GM18499 (cell line): ENCODE measurements at regions not wholly inside any gene's neighbourhood (a gene's known extent, or its start where the extent isn't known, plus 50 kb on each side); places are given as distances from the start of the nearest gene placed in this dataset.

Source experiments
- ATAC-seq: cut with Tn5 transposase; IDR thresholded peaks from one replicate; pipeline ENCODE4 v1.9.1; 2021; ENCODE audit warnings: moderate number of reproducible peaks; ENCODE audit not compliant: insufficient read depth, unreplicated experiment

- ATAC-seq = no peak
These were observed 314.5 kb upstream of the TLE4 start for GRCh38 chr9:79257228-79257781.

GRCh38 chr9:79257790-79258351, 313.9 kb upstream of the TLE4 start:
- no peak for ATAC-seq

- no peak for ATAC-seq
These were observed 311.9 kb upstream of the TLE4 start for GRCh38 chr9:79259858-79260257.

GRCh38 chr9:79263628-79264027, 308.1 kb upstream of the TLE4 start:
- ATAC-seq = no peak

GRCh38 chr9:79264041-79264440, 307.7 kb upstream of the TLE4 start:
- ATAC-seq = no peak

GRCh38 chr9:79264511-79265355, 307.0 kb upstream of the TLE4 start:
- no peak for ATAC-seq

- ATAC-seq = no peak
These were observed 304.8 kb upstream of the TLE4 start for GRCh38 chr9:79266986-79267385.

- no peak for ATAC-seq
These were observed 303.0 kb upstream of the TLE4 start for GRCh38 chr9:79268806-79269205.

GRCh38 chr9:79273311-79273710, 298.5 kb upstream of the TLE4 start:
- no peak for ATAC-seq

GRCh38 chr9:79279356-79279755, 292.4 kb upstream of the TLE4 start:
- no peak for ATAC-seq

- no peak for ATAC-seq
These were observed 291.1 kb upstream of the TLE4 start for GRCh38 chr9:79280691-79281090.

GRCh38 chr9:79284081-79284480, 287.7 kb upstream of the TLE4 start:
- no peak for ATAC-seq

GRCh38 chr9:79286992-79287707, 284.6 kb upstream of the TLE4 start:
- ATAC-seq = no peak

GRCh38 chr9:79287708-79288290, 284.0 kb upstream of the TLE4 start:
- no peak for ATAC-seq

GRCh38 chr9:79289856-79290255, 281.9 kb upstream of the TLE4 start:
- ATAC-seq = no peak

GRCh38 chr9:79292731-79293280, 279.0 kb upstream of the TLE4 start:
- no peak for ATAC-seq

- no peak for ATAC-seq
These were observed 271.7 kb upstream of the TLE4 start for GRCh38 chr9:79300068-79300467.

- no peak for ATAC-seq
These were observed 270.7 kb upstream of the TLE4 start for GRCh38 chr9:79301085-79301484.

GRCh38 chr9:79301551-79302391, 270.0 kb upstream of the TLE4 start:
- no peak for ATAC-seq

- no peak for ATAC-seq
These were observed 269.2 kb upstream of the TLE4 start for GRCh38 chr9:79302569-79302968.
